ENCODE measurements at regions not wholly inside any gene's neighbourhood (a gene's known extent, or its start where the extent isn't known, plus 50 kb on each side); places are given as distances from the start of the nearest gene placed in this dataset.

- DNase-seq, result no peak
These were observed 587.7 kb downstream of the PTPRU start for GRCh38 chr1:29824025-29824424.

GRCh38 chr1:29823561-29823960 lies 587.2 kb downstream of the PTPRU start:
- DNase-seq, result no peak

DNA sequence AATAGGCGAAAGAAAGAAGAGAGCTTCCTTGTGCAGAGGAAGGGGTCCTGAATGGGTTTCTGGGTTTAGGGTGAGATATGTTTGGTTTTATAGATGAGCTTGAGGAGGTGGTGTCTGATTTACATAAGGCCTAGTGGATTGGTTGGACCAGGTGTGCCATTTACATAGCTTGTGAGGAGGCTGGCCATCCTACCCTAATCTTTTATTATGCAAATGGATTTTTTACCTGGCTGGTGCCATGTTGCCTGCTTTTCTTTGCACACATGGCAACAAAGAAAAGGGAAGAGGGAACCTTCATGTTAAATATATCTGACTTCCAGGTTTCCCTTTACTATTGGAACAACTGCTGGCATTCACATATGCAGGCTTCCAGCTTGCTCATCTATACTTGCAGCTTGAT lies 585.3 kb downstream of the PTPRU start:
- DNase-seq, result no peak

DNA sequence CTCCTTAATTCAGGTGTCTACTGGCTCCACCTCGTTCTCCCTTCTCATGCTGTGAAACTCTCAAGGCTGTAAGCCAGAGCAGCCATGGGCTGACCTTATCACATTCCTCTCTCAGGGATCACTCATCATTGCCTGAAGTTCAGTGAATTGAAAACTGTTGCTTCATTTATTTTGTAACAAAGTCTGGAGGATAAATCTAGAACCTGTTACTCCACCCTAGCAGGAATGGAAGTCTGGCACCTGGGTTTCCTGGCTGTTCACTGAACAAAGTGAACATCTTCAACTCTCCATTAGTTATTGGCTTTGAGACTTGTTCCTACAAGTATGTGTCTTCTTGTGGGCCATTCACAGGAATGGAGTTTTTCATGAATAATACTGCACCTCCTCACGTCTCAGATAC lies 584.1 kb downstream of the PTPRU start:
- no peak for DNase-seq

DNA sequence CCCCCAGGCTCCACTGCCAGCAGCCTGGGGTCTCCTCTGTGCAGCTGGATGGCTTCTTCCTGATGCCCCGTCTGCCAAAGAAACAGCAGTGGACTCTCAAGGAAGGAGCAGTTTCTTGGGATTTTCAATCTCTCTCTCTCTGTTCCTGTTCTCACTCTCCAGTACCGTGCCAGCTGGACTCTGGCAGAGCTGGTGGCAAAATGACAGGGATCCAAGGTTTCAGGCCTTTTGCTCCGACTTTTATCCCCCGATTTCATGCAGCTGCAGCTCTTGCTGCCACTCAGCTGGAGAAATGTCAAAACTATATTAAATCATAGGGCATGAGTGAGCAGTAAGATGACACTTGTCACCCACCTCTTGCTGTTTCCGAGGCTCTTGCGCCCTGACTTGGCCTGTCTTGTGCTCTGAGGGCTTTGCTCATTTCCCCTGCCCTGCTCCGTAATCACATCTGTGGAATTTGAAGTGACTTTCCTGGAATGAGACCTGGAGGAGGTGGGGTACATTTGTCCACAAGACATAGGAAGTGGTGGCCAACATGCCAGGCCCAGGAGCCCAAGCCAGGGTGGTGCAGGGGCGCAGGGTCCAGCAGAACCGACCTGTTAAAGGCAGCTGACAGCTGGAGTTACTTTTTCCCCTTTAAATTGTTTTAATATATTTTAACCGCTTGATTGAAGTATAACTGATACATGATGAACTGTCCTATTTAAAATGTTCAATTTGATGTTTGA lies 576.2 kb downstream of the PTPRU start:
- DNase-seq, result no peak

- DNase-seq, result no peak
These were observed 575.5 kb downstream of the PTPRU start for GRCh38 chr1:29811727-29812407.

GRCh38 chr1:29811247-29811646 lies 574.9 kb downstream of the PTPRU start:
- DNase-seq, result no peak

DNA sequence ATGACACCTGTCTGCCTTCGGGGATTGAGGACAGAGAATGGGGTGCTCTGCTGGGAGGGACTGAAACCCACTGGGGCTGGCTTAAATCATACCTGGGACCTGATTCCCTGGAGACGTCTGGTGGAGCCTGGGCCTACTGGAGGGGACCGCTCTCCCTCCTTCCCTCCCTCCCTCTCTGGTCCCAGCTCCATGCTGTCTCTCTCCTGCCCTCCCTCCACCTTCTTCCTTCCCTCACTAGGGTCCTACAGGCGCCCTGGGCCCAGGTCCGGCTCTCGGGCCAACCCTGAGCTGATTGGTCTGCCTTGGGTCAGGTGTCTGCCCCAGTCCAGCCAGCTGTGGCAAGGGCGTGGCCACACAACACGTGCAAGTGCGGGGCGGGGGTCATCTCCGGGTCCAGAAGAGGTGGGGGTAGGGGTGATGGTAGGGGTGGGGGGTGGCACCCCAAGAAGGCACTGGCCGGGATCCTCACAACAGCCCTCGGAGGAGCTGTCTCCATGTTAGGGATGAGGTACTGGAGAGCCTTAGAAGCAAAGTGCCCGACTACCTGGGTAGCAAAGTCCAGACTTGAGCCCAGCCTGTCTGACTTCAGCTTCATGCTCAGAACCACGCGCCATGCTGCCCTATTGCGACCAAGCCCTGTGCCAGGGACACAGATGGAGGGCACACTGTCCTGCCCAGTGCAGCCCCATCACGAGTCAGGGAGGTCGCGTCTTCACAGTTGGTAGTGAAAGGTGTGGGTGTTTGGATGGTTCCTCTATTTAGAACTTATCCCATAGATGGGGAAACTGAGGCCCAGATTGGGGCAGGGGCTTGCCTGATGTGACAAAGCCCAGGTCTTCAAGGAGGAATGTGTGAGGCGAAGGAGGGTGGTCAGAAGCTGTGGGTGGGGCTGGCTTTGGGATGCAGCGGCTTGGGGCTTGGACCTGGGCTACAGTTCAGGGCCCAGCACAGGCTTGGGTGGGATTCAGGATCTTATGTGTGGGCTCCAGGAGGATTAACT lies 574.1 kb downstream of the PTPRU start:
- no peak for DNase-seq

DNA sequence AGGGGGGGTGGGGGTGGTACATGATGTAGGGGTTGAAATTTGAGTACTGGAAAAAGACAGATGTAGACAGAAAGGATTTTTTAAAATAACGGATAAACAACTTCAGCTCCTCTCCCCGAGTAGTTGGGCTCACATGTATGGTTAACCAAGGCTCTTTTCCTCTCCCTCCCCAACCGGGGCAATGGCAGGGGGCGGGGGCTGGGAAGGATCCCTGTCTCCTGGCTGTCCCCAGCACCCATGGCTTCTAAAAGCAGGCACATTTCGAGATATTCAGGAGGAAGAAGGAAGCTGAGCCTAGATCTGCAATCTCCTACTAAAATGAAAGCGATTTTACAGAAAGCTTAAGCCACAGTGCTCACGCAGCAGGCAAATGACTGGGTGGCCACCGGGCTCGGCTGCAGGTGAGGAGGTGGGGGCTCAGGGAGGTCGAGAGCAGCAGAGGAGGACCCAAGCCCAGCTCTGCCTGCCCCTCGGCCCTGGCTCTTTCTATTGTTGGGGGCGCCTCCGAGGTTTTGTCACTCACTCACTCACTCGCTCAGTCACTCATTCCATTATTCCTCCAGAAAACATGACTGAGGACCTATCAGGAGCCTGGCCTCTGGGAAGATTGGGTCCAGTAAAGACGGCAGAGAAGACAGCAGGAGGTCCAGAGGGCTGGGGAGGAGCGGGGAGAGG lies 573.3 kb downstream of the PTPRU start:
- DNase-seq, result no peak

- DNase-seq, result no peak
These were observed 572.0 kb downstream of the PTPRU start for GRCh38 chr1:29808141-29808995.

DNA sequence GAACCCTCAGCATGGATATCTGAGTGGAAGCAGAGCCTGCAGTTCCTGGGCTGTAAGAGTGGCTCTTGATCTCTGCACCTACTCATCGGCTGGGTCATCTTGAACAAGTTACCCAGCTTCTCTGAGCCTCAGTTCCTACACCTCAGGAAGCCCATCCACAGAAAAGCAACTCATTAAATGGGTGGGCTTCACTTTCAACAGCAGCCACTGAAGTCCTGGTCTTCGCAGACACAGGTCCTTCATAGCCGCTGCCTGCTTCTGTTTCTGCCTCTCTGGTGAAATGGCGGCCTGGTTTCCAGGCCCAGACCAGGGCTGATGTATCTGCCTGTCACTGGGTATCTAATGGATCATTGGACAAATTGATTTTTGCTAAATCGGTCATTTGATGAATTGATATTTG lies 571.4 kb downstream of the PTPRU start:
- no peak for DNase-seq

- no peak for DNase-seq
These were observed 570.5 kb downstream of the PTPRU start for GRCh38 chr1:29806646-29807319.

DNA sequence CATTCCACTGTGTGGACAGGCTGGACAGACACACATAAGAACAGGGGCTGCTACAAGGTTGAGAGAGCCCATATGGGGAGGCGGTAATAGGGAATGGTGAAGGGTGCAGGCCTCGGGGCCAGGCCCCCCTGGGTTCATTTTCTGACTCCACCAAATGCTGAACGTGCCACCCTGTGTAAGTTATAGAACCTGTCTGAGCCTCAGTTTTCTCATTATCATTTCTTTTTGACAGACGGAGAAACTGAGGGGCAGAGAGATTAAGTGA lies 569.5 kb downstream of the PTPRU start:
- DNase-seq, result no peak

- DNase-seq, result no peak
These were observed 569.0 kb downstream of the PTPRU start for GRCh38 chr1:29805122-29805895.

DNA sequence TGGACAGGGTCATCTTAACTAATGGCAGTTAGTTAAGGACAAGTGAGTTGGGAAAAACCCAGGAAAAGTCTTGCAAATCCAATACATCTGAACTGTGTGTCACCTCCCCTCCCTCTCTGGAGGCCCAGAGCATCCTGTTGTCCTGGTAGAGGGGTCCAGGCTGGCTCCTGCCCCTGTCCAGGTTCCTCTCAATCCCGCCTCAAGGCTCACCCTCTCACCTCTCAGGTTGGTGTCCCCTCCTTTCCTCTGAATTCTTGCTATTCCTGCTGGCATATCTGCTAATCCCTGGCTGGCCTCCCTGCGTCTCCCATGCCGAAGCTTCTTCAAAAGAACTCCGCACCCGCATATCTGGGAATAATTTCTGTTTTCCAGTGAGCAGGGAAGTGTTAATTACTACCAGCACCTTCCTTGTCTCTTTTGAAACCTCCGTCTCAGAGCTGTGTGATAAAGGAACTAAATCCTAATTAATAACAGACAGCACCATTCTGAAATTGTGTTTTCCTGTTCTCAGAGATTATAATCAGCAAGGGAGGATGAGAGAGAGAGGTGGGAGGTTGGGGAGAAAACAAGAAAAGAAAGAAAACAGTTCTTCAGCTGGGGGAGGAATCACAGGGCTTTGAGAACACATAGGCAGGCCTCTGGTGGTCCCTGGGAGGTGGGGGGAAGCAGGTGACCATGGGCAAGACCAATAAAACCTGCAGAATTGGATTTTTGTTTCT lies 568.0 kb downstream of the PTPRU start:
- DNase-seq, result no peak

GRCh38 chr1:29803486-29803885 lies 567.2 kb downstream of the PTPRU start:
- DNase-seq, result no peak

GRCh38 chr1:29802181-29803068 lies 566.1 kb downstream of the PTPRU start:
- DNase-seq, result no peak

DNA sequence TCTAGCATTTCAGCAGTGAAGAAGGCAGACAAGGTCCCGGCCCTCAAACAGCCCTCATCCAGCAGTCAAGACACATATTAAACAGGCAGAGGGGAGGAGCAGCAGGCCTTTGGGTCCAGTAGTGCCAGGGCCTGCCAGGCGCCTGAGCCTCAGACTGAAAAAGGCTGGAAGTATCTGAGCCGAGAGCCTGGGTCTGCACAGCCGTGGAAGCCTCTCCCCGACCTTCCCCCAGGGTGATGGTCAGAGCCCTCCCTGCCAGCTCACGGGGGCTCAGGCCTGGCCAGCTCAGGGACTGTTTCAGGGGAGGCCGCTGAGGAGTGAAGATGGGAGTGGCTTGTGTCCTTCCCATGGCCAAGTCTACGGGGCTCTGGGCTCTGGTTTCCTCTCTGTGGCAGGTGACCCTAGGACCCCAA lies 565.2 kb downstream of the PTPRU start:
- DNase-seq, result no peak

DNA sequence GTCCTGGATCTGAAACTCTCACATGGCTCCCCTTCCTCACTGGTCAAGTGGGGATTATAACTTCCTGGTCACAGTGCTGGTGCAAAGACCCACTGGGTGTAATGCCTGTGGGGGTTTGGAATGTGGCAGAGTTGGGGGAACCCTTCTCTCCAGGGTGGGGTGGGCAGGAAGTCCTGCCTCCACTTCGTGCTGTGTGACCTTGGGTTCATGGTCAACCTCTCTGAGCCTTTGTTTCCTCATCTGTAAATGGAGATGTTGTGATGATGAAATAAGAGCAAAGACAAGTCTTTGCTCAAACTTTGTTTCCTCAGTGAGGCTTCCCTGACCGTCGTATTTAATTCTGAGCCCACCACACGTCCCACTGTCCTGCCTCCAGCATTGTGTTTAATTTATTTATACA lies 564.7 kb downstream of the PTPRU start:
- no peak for DNase-seq
